Endothelial cell of umbilical vein (primary cell): ENCODE measurements at regions not wholly inside any gene's neighbourhood (a gene's known extent, or its start where the extent isn't known, plus 50 kb on each side); places are given as distances from the start of the nearest gene placed in this dataset.

Experiments used
- EZH2 ChIP-seq: IDR thresholded peaks from 2 replicates; pipeline ENCODE4 v1.6.1; 2012; ENCODE audit warnings: borderline replicate concordance, low read depth, mild to moderate bottlenecking, moderate library complexity, low read length, inconsistent platforms; ENCODE audit not compliant: severe bottlenecking
- FOS ChIP-seq: IDR thresholded peaks from 2 replicates; pipeline ENCODE4 v1.6.1; 2011; ENCODE audit warnings: mild to moderate bottlenecking, low read length, moderate library complexity, borderline replicate concordance; ENCODE audit not compliant: insufficient read depth
- JUN ChIP-seq: IDR thresholded peaks from 2 replicates; pipeline ENCODE4 v1.6.1; 2011; ENCODE audit warnings: borderline replicate concordance, low read depth; ENCODE audit not compliant: insufficient read length, insufficient read depth
- MYC ChIP-seq: IDR thresholded peaks from one replicate; pipeline ENCODE4 v1.6.1; 2011; ENCODE audit warnings: mild to moderate bottlenecking, low read depth, low read length
- POLR2A ChIP-seq: IDR thresholded peaks from 2 replicates; pipeline ENCODE4 v1.6.1; 2012; ENCODE audit warnings: low read depth, mild to moderate bottlenecking, control low read depth, low read length
- POLR2AphosphoS5 ChIP-seq: IDR thresholded peaks from 2 replicates; pipeline ENCODE4 v1.6.1; 2012; ENCODE audit warnings: low read depth, mild to moderate bottlenecking, control low read depth, low read length, moderate library complexity; ENCODE audit not compliant: insufficient read depth
- TF ChIP-seq, protein P1 (sequence below), 2 donors: IDR thresholded peaks; 1 replicate in 1 of 2; 2 replicates in 1 of 2; pipeline ENCODE4 v1.5.1; 2011; ENCODE audit warnings: low read length in 2 of 2, mild to moderate bottlenecking in 2 of 2, moderate library complexity in 2 of 2, control low read depth in 1 of 2, inconsistent platforms in 1 of 2, low read depth in 1 of 2; ENCODE audit not compliant: insufficient read depth in 1 of 2; ENCODE audit errors: extremely low read depth in 1 of 2
- TF ChIP-seq, protein P2 (sequence below): IDR thresholded peaks from 2 replicates; pipeline ENCODE4 v1.6.1; 2011; ENCODE audit not compliant: insufficient read depth, insufficient read length

DNA sequence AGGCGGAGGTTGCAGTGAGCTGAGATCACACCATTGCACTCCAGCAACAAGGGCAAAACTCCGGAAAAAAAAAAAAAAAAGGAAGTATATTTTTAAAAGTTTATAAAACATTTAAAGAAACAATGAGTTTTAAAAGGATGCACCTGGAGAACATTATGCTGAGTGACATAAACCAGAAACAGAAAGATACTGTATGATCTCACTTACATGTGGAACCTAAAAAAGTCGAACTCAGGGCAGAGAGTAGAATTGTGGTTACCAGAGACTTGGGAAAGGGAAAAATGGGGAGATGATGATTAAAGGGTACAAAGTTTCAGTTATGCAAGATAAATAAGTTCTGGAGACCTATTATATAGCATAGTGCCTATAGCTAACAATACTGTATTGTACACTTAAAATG, 52.8 kb upstream of the RTN4 start:
- TF ChIP-seq, protein P1, sequence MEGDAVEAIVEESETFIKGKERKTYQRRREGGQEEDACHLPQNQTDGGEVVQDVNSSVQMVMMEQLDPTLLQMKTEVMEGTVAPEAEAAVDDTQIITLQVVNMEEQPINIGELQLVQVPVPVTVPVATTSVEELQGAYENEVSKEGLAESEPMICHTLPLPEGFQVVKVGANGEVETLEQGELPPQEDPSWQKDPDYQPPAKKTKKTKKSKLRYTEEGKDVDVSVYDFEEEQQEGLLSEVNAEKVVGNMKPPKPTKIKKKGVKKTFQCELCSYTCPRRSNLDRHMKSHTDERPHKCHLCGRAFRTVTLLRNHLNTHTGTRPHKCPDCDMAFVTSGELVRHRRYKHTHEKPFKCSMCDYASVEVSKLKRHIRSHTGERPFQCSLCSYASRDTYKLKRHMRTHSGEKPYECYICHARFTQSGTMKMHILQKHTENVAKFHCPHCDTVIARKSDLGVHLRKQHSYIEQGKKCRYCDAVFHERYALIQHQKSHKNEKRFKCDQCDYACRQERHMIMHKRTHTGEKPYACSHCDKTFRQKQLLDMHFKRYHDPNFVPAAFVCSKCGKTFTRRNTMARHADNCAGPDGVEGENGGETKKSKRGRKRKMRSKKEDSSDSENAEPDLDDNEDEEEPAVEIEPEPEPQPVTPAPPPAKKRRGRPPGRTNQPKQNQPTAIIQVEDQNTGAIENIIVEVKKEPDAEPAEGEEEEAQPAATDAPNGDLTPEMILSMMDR (IDR thresholded peaks at IDR 0.05; ENCODE audit: extremely low read depth in 1 of 2, insufficient read depth in 1 of 2, low read depth in 1 of 2, low read length in 2 of 2): no peak
- TF ChIP-seq POLR2AphosphoS5: no peak
- no peak for TF ChIP-seq POLR2A
- TF ChIP-seq FOS: no peak
- no peak for TF ChIP-seq EZH2
- TF ChIP-seq JUN: no peak
- TF ChIP-seq, protein P2, sequence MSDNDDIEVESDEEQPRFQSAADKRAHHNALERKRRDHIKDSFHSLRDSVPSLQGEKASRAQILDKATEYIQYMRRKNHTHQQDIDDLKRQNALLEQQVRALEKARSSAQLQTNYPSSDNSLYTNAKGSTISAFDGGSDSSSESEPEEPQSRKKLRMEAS: no peak
- no peak for TF ChIP-seq MYC
